SK-N-SH treated with all-trans-retinoic acid at 6 μM for 48 hours (cell line): ENCODE measurements at regions not wholly inside any gene's neighbourhood (a gene's known extent, or its start where the extent isn't known, plus 50 kb on each side); places are given as distances from the start of the nearest gene placed in this dataset.

Experiments used
- ATAC-seq: fragments of 200-7000 bp; cut with Tn5 transposase; 3 replicates; pipeline ENCODE4 v1.9.1; 2020; ENCODE audit warnings: mild to moderate bottlenecking, moderate library complexity
- ARNTL ChIP-seq: fragments of 450-650 bp; formaldehyde crosslinking; IDR thresholded peaks from 2 replicates; pipeline ENCODE4 v1.5.0; 2020; ENCODE audit warnings: low read depth, mild to moderate bottlenecking, moderate library complexity, borderline replicate concordance
- BACH2 ChIP-seq: fragments of 250-450 bp; sonication (Bioruptor Pico); IDR thresholded peaks from 2 replicates; pipeline ENCODE4 v1.9.0; 2021; ENCODE audit warnings: mild to moderate bottlenecking, borderline replicate concordance
- CREB5 ChIP-seq: fragments of 250-450 bp; sonication (Bioruptor Pico); IDR thresholded peaks from 2 replicates; pipeline ENCODE4 v1.5.1; 2020; ENCODE audit warnings: low read depth, mild to moderate bottlenecking, moderate library complexity
- ESRRG ChIP-seq: fragments of 250-450 bp; sonication (Bioruptor Pico); IDR thresholded peaks from 2 replicates; pipeline ENCODE4 v1.6.1; 2021; ENCODE audit warnings: mild to moderate bottlenecking
- GLIS3 ChIP-seq: fragments of 250-450 bp; sonication (Bioruptor Pico); IDR thresholded peaks from 2 replicates; pipeline ENCODE4 v1.5.0; 2020; ENCODE audit warnings: mild to moderate bottlenecking, moderate library complexity
- ISL1 ChIP-seq: fragments of 250-450 bp; sonication (Bioruptor Pico); IDR thresholded peaks from 2 replicates; pipeline ENCODE4 v2.1.2; 2022; ENCODE audit warnings: mild to moderate bottlenecking, moderate library complexity
- OSR1 ChIP-seq: fragments of 250-450 bp; sonication (Bioruptor Pico); IDR thresholded peaks from 2 replicates; pipeline ENCODE4 v1.8.0; 2022; ENCODE audit warnings: moderate library complexity, mild to moderate bottlenecking, inconsistent platforms
- PATZ1 ChIP-seq: fragments of 250-450 bp; sonication (Bioruptor Pico); IDR thresholded peaks from 2 replicates; pipeline ENCODE4 v1.8.0; 2020; ENCODE audit warnings: mild to moderate bottlenecking, moderate library complexity, borderline replicate concordance
- PPARA ChIP-seq: fragments of 250-450 bp; sonication (Bioruptor Pico); IDR thresholded peaks from 2 replicates; pipeline ENCODE4 v1.5.0; 2020; ENCODE audit warnings: mild to moderate bottlenecking, borderline replicate concordance
- SNAI2 ChIP-seq: fragments of 250-450 bp; sonication (Bioruptor Pico); IDR thresholded peaks from 2 replicates; pipeline ENCODE4 v1.5.0; 2020; ENCODE audit warnings: mild to moderate bottlenecking, moderate library complexity
- TCF4 ChIP-seq: fragments of 250-450 bp; sonication (Bioruptor Pico); IDR thresholded peaks from 2 replicates; pipeline ENCODE4 v1.8.0; 2021; ENCODE audit warnings: mild to moderate bottlenecking, moderate library complexity, borderline replicate concordance
- TOX ChIP-seq: fragments of 250-450 bp; sonication (Bioruptor Pico); IDR thresholded peaks from 2 replicates; pipeline ENCODE4 v1.8.0; 2021; ENCODE audit warnings: mild to moderate bottlenecking, moderate library complexity, borderline replicate concordance
- TSHZ2 ChIP-seq: fragments of 250-450 bp; sonication (Bioruptor Pico); IDR thresholded peaks from 2 replicates; pipeline ENCODE4 v1.5.0; 2020; ENCODE audit warnings: mild to moderate bottlenecking, moderate library complexity
- ZC3H10 ChIP-seq: fragments of 250-450 bp; sonication (Bioruptor Pico); IDR thresholded peaks from 2 replicates; pipeline ENCODE4 v1.5.1; 2021; ENCODE audit warnings: mild to moderate bottlenecking, moderate library complexity
- ZFP3 ChIP-seq: fragments of 250-450 bp; sonication (Bioruptor Pico); IDR thresholded peaks from 2 replicates; pipeline ENCODE4 v1.5.0; 2020; ENCODE audit warnings: mild to moderate bottlenecking, moderate library complexity
- ZFP30 ChIP-seq: fragments of 450-650 bp; formaldehyde crosslinking; IDR thresholded peaks from 2 replicates; pipeline ENCODE4 v1.5.0; 2022; ENCODE audit warnings: mild to moderate bottlenecking, moderate library complexity
- ZNF565 ChIP-seq: fragments of 450-650 bp; formaldehyde crosslinking; conservative IDR thresholded peaks from 2 replicates; pipeline ENCODE4 v1.5.0; 2020; ENCODE audit warnings: low read depth, mild to moderate bottlenecking, moderate library complexity
- ZNF70 ChIP-seq: fragments of 450-650 bp; formaldehyde crosslinking; IDR thresholded peaks from 2 replicates; pipeline ENCODE4 v1.5.0; 2020; ENCODE audit warnings: mild to moderate bottlenecking, moderate library complexity
- ZNF8 ChIP-seq: fragments of 450-650 bp; formaldehyde crosslinking; IDR thresholded peaks from 2 replicates; pipeline ENCODE4 v1.5.0; 2020; ENCODE audit warnings: mild to moderate bottlenecking, moderate library complexity
- TF ChIP-seq, protein P1 (sequence below): fragments of 250-450 bp; sonication (Bioruptor Pico); IDR thresholded peaks from 2 replicates; pipeline ENCODE4 v1.8.0; 2021; ENCODE audit warnings: low read depth, mild to moderate bottlenecking, moderate library complexity, borderline replicate concordance

GRCh38 chr6:56840467-56841380, 114.2 kb upstream of the BEND6 start (continued):
- TF ChIP-seq, protein P1, sequence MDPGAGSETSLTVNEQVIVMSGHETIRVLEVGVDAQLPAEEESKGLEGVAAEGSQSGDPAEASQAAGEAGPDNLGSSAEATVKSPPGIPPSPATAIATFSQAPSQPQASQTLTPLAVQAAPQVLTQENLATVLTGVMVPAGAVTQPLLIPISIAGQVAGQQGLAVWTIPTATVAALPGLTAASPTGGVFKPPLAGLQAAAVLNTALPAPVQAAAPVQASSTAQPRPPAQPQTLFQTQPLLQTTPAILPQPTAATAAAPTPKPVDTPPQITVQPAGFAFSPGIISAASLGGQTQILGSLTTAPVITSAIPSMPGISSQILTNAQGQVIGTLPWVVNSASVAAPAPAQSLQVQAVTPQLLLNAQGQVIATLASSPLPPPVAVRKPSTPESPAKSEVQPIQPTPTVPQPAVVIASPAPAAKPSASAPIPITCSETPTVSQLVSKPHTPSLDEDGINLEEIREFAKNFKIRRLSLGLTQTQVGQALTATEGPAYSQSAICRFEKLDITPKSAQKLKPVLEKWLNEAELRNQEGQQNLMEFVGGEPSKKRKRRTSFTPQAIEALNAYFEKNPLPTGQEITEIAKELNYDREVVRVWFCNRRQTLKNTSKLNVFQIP (CRISPR knock-in tag), result no peak
- TF ChIP-seq SNAI2 (no peak), PPARA (no peak)

- no peak for ATAC-seq
- TF ChIP-seq BACH2 (CRISPR knock-in tag), result no peak
- TF ChIP-seq ZFP3 (CRISPR knock-in tag), result no peak
- no peak for TF ChIP-seq OSR1
- no peak for TF ChIP-seq TSHZ2
- no peak for TF ChIP-seq ZNF70 (CRISPR knock-in tag)
- TF ChIP-seq TCF4 (CRISPR knock-in tag), result no peak
- TF ChIP-seq PATZ1 (CRISPR knock-in tag), result no peak
- no peak for TF ChIP-seq TOX
- TF ChIP-seq ISL1 (CRISPR knock-in tag), result no peak
- TF ChIP-seq ZFP30 (CRISPR knock-in tag), result no peak
- no peak for TF ChIP-seq ZNF565 (CRISPR knock-in tag)
- TF ChIP-seq ZC3H10 (CRISPR knock-in tag), result no peak
- TF ChIP-seq SNAI2, result no peak
- no peak for TF ChIP-seq ESRRG
- TF ChIP-seq ARNTL (CRISPR knock-in tag), result no peak
- TF ChIP-seq CREB5 (CRISPR knock-in tag), result no peak
- no peak for TF ChIP-seq GLIS3 (CRISPR knock-in tag)
- no peak for TF ChIP-seq ZNF8 (CRISPR knock-in tag)
Measured at GRCh38 chr6:56839533-56840183, 115.2 kb upstream of the BEND6 start.

DNA sequence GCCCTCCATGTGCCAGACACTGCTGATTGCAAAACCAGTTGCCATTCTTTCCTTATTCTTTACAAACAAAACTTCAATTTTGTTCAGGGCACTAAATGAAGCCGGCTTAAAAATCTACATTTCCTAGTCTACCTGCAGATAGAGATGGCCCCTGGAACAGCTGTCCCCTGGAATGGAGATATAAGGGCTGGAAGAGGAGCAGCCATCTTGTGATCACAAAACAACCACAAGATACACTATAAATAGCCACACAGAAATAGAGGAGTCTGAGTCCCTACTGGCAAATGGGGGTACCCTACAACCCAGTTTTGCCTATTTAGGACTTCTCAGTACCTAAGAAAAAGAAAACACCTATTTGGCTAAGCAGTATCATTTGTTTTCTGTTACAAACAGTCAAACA, 115.9 kb upstream of the BEND6 start:
- ATAC-seq, result no peak
- TF ChIP-seq ZFP3 (CRISPR knock-in tag) (no peak), TOX (no peak)
- TF ChIP-seq, all 23 proteins: peak for 0

DNA sequence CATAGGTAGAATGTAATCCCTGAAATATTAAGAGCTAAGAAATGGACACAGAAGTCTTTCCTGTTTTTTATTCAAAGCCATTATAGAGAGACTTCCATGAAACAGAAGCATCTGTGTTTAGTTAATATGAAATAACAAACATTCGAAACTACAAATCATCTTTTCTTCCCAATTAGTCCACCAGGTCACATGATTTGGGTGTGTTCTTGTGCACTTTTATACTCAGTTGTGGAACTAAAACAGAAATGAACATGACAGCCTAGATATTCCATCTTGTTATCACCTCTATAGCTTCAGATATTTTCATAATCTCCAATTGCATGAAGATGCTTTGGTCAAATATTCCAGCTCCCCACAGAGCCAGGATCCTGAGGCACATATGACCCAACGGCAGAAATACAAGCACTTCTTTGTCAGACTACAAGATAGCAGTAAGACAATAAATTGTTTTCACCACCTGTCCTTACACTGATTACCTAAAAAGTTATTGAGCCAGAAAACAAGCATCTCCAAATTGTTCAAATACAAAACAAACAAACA, 116.8 kb upstream of the BEND6 start:
- TF ChIP-seq GLIS3 (CRISPR knock-in tag) (no peak), ARNTL (CRISPR knock-in tag) (no peak), ZFP3 (CRISPR knock-in tag) (no peak), CREB5 (CRISPR knock-in tag) (no peak)
- no peak for ATAC-seq
